ENCODE measurements at regions not wholly inside any gene's neighbourhood (a gene's known extent, or its start where the extent isn't known, plus 50 kb on each side); places are given as distances from the start of the nearest gene placed in this dataset.

DNA sequence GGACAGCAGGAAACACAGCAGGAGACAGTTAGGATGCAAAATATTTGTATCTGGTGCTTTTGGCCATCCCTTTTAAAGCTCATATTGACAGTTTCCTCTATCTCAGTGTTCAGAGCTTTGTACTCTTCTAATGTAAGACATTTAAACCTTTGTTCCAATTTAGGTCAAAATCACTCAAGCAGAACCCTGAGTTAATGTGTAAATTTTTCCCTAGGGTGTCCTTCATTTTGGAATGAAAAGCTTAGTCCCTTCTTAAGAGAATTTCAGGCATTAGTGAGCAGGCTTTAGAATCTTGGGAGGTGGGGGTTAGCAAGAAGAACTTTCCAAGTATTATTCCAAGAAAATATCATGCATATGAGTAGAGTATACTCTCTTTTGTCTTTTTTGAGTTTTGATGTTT is 188.7 kb downstream of the GBA3 start:
- TF ChIP-seq POLR2A (IDR thresholded peaks at IDR 0.05; ENCODE audit: low read length), result no peak
- no peak for TF ChIP-seq GATA1 (IDR thresholded peaks at IDR 0.05; ENCODE audit: low read depth, low read length)

All from erythroblast (primary cell).